GM12878 (cell line): ENCODE measurements at regions not wholly inside any gene's neighbourhood (a gene's known extent, or its start where the extent isn't known, plus 50 kb on each side); places are given as distances from the start of the nearest gene placed in this dataset.

Experiments
- JUND ChIP-seq: IDR thresholded peaks from 2 replicates; pipeline ENCODE4 v1.6.1; 2012; ENCODE audit warnings: low read depth, mild to moderate bottlenecking, low read length, improper control_type of control experiment, moderate library complexity
- ZZZ3 ChIP-seq: IDR thresholded peaks from 2 replicates; pipeline ENCODE4 v1.6.1; 2011; ENCODE audit warnings: low read depth; ENCODE audit not compliant: control insufficient read depth, insufficient read length
- TF ChIP-seq, protein P1 (sequence below), 3 experiments: IDR thresholded peaks in 2 of 3; conservative IDR thresholded peaks in 1 of 3; 2 replicates each; pipeline ENCODE4 v1.5.1; 2011; ENCODE audit warnings: low read depth in 3 of 3, low read length in 3 of 3, mild to moderate bottlenecking in 3 of 3, control low read depth in 2 of 3, moderate library complexity in 2 of 3, inconsistent platforms in 1 of 3, mixed read lengths in 1 of 3; ENCODE audit not compliant: control insufficient read depth in 2 of 3, insufficient read depth in 1 of 3; ENCODE audit errors: extremely low read depth in 1 of 3
- TF ChIP-seq, protein P2 (sequence below): fragments of 450-650 bp; IDR thresholded peaks from 2 replicates; pipeline ENCODE4 v1.6.1; 2017; ENCODE audit warnings: mild to moderate bottlenecking

DNA sequence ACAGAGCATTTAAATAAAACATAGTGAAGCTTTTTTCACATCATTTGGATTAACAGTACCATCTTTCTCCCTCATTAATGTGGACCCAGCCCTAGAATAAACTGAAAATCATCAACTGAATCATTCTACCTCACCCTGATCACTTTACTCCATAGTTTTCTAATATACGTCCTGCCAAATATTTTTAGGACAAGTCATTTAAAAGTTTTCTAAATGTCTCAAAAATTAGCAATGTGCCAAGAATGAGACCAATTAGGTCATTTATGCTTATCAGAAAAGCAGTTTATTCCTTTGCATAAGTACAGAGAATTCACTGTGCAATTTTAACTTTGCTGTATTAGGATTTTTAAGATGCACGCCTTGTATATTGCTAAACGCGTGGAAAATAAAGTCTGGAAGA, 284.4 kb downstream of the PIK3R1 start:
- TF ChIP-seq, protein P1, sequence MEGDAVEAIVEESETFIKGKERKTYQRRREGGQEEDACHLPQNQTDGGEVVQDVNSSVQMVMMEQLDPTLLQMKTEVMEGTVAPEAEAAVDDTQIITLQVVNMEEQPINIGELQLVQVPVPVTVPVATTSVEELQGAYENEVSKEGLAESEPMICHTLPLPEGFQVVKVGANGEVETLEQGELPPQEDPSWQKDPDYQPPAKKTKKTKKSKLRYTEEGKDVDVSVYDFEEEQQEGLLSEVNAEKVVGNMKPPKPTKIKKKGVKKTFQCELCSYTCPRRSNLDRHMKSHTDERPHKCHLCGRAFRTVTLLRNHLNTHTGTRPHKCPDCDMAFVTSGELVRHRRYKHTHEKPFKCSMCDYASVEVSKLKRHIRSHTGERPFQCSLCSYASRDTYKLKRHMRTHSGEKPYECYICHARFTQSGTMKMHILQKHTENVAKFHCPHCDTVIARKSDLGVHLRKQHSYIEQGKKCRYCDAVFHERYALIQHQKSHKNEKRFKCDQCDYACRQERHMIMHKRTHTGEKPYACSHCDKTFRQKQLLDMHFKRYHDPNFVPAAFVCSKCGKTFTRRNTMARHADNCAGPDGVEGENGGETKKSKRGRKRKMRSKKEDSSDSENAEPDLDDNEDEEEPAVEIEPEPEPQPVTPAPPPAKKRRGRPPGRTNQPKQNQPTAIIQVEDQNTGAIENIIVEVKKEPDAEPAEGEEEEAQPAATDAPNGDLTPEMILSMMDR (IDR thresholded peaks at IDR 0.05 in 2 of 3, conservative IDR thresholded peaks at IDR 0.05 in 1 of 3; ENCODE audit: control insufficient read depth in 2 of 3, extremely low read depth in 1 of 3, insufficient read depth in 1 of 3, low read depth in 3 of 3, low read length in 3 of 3), result no peak
- no peak for TF ChIP-seq ZZZ3
- TF ChIP-seq, protein P2, sequence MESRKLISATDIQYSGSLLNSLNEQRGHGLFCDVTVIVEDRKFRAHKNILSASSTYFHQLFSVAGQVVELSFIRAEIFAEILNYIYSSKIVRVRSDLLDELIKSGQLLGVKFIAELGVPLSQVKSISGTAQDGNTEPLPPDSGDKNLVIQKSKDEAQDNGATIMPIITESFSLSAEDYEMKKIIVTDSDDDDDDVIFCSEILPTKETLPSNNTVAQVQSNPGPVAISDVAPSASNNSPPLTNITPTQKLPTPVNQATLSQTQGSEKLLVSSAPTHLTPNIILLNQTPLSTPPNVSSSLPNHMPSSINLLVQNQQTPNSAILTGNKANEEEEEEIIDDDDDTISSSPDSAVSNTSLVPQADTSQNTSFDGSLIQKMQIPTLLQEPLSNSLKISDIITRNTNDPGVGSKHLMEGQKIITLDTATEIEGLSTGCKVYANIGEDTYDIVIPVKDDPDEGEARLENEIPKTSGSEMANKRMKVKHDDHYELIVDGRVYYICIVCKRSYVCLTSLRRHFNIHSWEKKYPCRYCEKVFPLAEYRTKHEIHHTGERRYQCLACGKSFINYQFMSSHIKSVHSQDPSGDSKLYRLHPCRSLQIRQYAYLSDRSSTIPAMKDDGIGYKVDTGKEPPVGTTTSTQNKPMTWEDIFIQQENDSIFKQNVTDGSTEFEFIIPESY, result no peak
- no peak for TF ChIP-seq JUND
